GM23338 (cell line): ENCODE measurements at regions not wholly inside any gene's neighbourhood (a gene's known extent, or its start where the extent isn't known, plus 50 kb on each side); places are given as distances from the start of the nearest gene placed in this dataset.

Experiments used
- ATAC-seq: fragments of 200-7000 bp; cut with Tn5 transposase; 3 replicates; pipeline ENCODE4 v1.9.1; 2020
- DNase-seq: peaks from one replicate; pipeline ENCODE4 v3.0.0-alpha.2; 2015; ENCODE audit warnings: low spot score
- H2AFZ ChIP-seq: fragments of 200-600 bp; sonication (generic); 2 replicates; pipeline ENCODE4 v1.8.0; 2016; ENCODE audit warnings: antibody characterized with exemption, mild to moderate bottlenecking, moderate library complexity
- H3F3A ChIP-seq: fragments of 200-600 bp; sonication (generic); replicated peaks from 2 replicates; pipeline ENCODE4 v1.8.0; 2017; ENCODE audit warnings: antibody characterized with exemption, mixed run types, low read depth
- H3K27ac ChIP-seq: fragments of 200-600 bp; sonication (generic); 2 replicates; pipeline ENCODE4 v1.6.1; 2016; ENCODE audit warnings: low read depth
- H3K27me3 ChIP-seq: fragments of 200-600 bp; sonication (generic); 2 replicates; pipeline ENCODE4 v1.8.0; 2016; ENCODE audit warnings: mild to moderate bottlenecking, mixed run types, moderate library complexity; ENCODE audit not compliant: insufficient read depth
- H3K36me3 ChIP-seq: fragments of 200-600 bp; sonication (generic); 2 replicates; pipeline ENCODE4 v1.8.0; 2016; ENCODE audit warnings: mild to moderate bottlenecking; ENCODE audit not compliant: insufficient read depth
- H3K4me1 ChIP-seq: fragments of 200-600 bp; sonication (generic); 2 replicates; pipeline ENCODE4 v1.8.0; 2016; ENCODE audit warnings: mild to moderate bottlenecking, moderate library complexity; ENCODE audit not compliant: insufficient read depth
- H3K4me2 ChIP-seq: fragments of 200-600 bp; sonication (generic); 2 replicates; pipeline ENCODE4 v1.7.1; 2017; ENCODE audit warnings: mixed run types
- H3K4me3 ChIP-seq: fragments of 200-600 bp; sonication (generic); 2 replicates; pipeline ENCODE4 v1.6.1; 2016; ENCODE audit warnings: mixed run types
- H3K79me2 ChIP-seq: fragments of 200-600 bp; sonication (generic); replicated peaks from 2 replicates; pipeline ENCODE4 v1.8.0; 2017; ENCODE audit warnings: mild to moderate bottlenecking; ENCODE audit not compliant: insufficient read depth
- H3K9me2 ChIP-seq: fragments of 200-600 bp; sonication (generic); 2 replicates; pipeline ENCODE4 v1.8.0; 2017; ENCODE audit not compliant: insufficient read depth
- H4K20me1 ChIP-seq: fragments of 200-600 bp; sonication (generic); replicated peaks from 2 replicates; pipeline ENCODE4 v1.8.0; 2017; ENCODE audit warnings: mild to moderate bottlenecking; ENCODE audit not compliant: insufficient read depth
- H3K27ac Mint-ChIP-seq: 2 replicates; pipeline ENCODE4 v1.8.0; 2020; ENCODE audit warnings: inconsistent platforms, mild to moderate bottlenecking, moderate library complexity, mixed read lengths
- H3K27me3 Mint-ChIP-seq: 3 replicates; pipeline ENCODE4 v1.8.0; 2022; ENCODE audit warnings: low read depth, mild to moderate bottlenecking, moderate library complexity, mixed read lengths, inconsistent platforms; ENCODE audit not compliant: insufficient read depth, poor library complexity
- H3K36me3 Mint-ChIP-seq: 3 replicates; pipeline ENCODE4 v1.8.0; 2021; ENCODE audit warnings: low read depth, mild to moderate bottlenecking, inconsistent platforms, moderate library complexity, mixed read lengths
- H3K4me1 Mint-ChIP-seq: 3 replicates; pipeline ENCODE4 v1.8.0; 2020; ENCODE audit warnings: mild to moderate bottlenecking, inconsistent platforms, mixed read lengths
- H3K4me3 Mint-ChIP-seq: 3 replicates; pipeline ENCODE4 v1.8.0; 2021; ENCODE audit warnings: moderate library complexity, mild to moderate bottlenecking, inconsistent platforms, mixed read lengths
- H3K9me3 Mint-ChIP-seq: 3 replicates; pipeline ENCODE4 v1.8.0; 2020; ENCODE audit warnings: moderate library complexity, mild to moderate bottlenecking, inconsistent platforms, mixed read lengths
- CREB1 ChIP-seq: fragments of 250-450 bp; sonication (Bioruptor Pico); IDR thresholded peaks from 2 replicates; pipeline ENCODE4 v1.5.0; 2020; ENCODE audit warnings: low read depth, mild to moderate bottlenecking, moderate library complexity
- EZH2phosphoT487 ChIP-seq: fragments of 200-600 bp; sonication (generic); IDR thresholded peaks from one replicate; pipeline ENCODE4 v1.8.1; 2018; ENCODE audit warnings: antibody characterized with exemption; ENCODE audit not compliant: unreplicated experiment
- JUNB ChIP-seq: IDR thresholded peaks from one replicate; pipeline ENCODE4 v1.6.1; 2016; ENCODE audit warnings: antibody characterized with exemption; ENCODE audit not compliant: unreplicated experiment
- NANOG ChIP-seq: IDR thresholded peaks from 2 replicates; pipeline ENCODE4 v1.6.1; 2016; ENCODE audit warnings: antibody characterized with exemption, borderline replicate concordance
- POLR2AphosphoS5 ChIP-seq: IDR thresholded peaks from 2 replicates; pipeline ENCODE4 v1.6.1; 2016; ENCODE audit warnings: antibody characterized with exemption, low read depth
- REST ChIP-seq: IDR thresholded peaks from one replicate; pipeline ENCODE4 v1.6.1; 2018; ENCODE audit warnings: antibody characterized with exemption; ENCODE audit not compliant: unreplicated experiment
- ZNF331 ChIP-seq: fragments of 250-450 bp; sonication (Bioruptor Pico); IDR thresholded peaks from 2 replicates; pipeline ENCODE4 v1.5.0; 2020; ENCODE audit warnings: low read depth, mild to moderate bottlenecking, moderate library complexity
- ZNF462 ChIP-seq: fragments of 250-450 bp; sonication (Bioruptor Pico); IDR thresholded peaks from 2 replicates; pipeline ENCODE4 v1.5.0; 2020; ENCODE audit warnings: mild to moderate bottlenecking, moderate library complexity

GRCh38 chr6:143591441-143591840, 79.9 kb upstream of the FUCA2 start (continued):
- TF ChIP-seq ZNF331 (CRISPR knock-in tag): no peak
- no peak for TF ChIP-seq NANOG
- no peak for TF ChIP-seq POLR2AphosphoS5
- TF ChIP-seq ZNF462 (CRISPR knock-in tag): no peak
- no peak for TF ChIP-seq JUNB

- ATAC-seq: no peak
- no peak overlapping the region for H2AFZ ChIP-seq
- no peaks in the 10 kb centered on the region for H4K20me1 ChIP-seq
- Mint-ChIP-seq H3K4me1 (peaks cover 11% of the 10 kb centered on the region), H3K27ac (no peak overlapping the region), H3K9me3 (no peaks in the 10 kb centered on the region), H3K4me3 (no peak overlapping the region), H3K27me3 (no peaks in the 10 kb centered on the region), H3K36me3 (no peaks in the 10 kb centered on the region)
- DNase-seq: no peak
- no peaks in the 10 kb centered on the region for H3F3A ChIP-seq
- H3K79me2 ChIP-seq: no peaks in the 10 kb centered on the region
- no peak overlapping the region for H3K27ac ChIP-seq
- no peaks in the 10 kb centered on the region for H3K36me3 ChIP-seq
- H3K27me3 ChIP-seq: no peaks in the 10 kb centered on the region
- no peak overlapping the region for H3K4me3 ChIP-seq
- no peaks in the 10 kb centered on the region for H3K4me1 ChIP-seq
- H3K4me2 ChIP-seq: no peak overlapping the region
- H3K9me2 ChIP-seq: peaks cover 9% of the 10 kb centered on the region; the same call in 1 of the 2 replicates
- TF ChIP-seq EZH2phosphoT487 (no peak), CREB1 (CRISPR knock-in tag) (no peak), REST (no peak)
These were observed 77.6 kb upstream of the FUCA2 start for GRCh38 chr6:143589162-143589561.
